Loucy (cell line): ENCODE measurements at regions not wholly inside any gene's neighbourhood (a gene's known extent, or its start where the extent isn't known, plus 50 kb on each side); places are given as distances from the start of the nearest gene placed in this dataset.

Experiments
- CTCF ChIP-seq: fragments of 200-600 bp; sonication (generic); conservative IDR thresholded peaks from 2 replicates; pipeline ENCODE4 v1.5.1; 2014; ENCODE audit warnings: mild to moderate bottlenecking, antibody characterized with exemption, low read length
- EZH2phosphoT487 ChIP-seq: fragments of 200-600 bp; IDR thresholded peaks from 2 replicates; pipeline ENCODE4 v1.6.1; 2018; ENCODE audit warnings: antibody characterized with exemption, mild to moderate bottlenecking, moderate library complexity, borderline replicate concordance

- no peak for TF ChIP-seq CTCF
- TF ChIP-seq EZH2phosphoT487, result no peak
Measured at GRCh38 chr3:176155012-176155411, 1042.3 kb downstream of the TBL1XR1 start.
